SU-DHL-6 (cell line): ENCODE measurements at regions not wholly inside any gene's neighbourhood (a gene's known extent, or its start where the extent isn't known, plus 50 kb on each side); places are given as distances from the start of the nearest gene placed in this dataset.

Experiments used
- H2AFZ ChIP-seq: fragments of 200-600 bp; sonication (generic); 2 replicates; pipeline ENCODE4 v1.6.1; 2014; ENCODE audit warnings: low read depth, mild to moderate bottlenecking, moderate library complexity, mixed read lengths, antibody characterized with exemption, low read length; ENCODE audit not compliant: severe bottlenecking
- H3F3A ChIP-seq: fragments of 200-600 bp; shearing (Covaris generic); 2 replicates; pipeline ENCODE4 v1.6.0; 2016; ENCODE audit warnings: antibody characterized with exemption, mild to moderate bottlenecking; ENCODE audit not compliant: insufficient read depth
- H3K27ac ChIP-seq: fragments of 200-600 bp; sonication (generic); 2 replicates; pipeline ENCODE4 v1.5.1; 2016; ENCODE audit warnings: low read depth, mild to moderate bottlenecking, low read length, moderate library complexity, mixed read lengths
- H3K27me3 ChIP-seq: fragments of 200-600 bp; sonication (generic), shearing (Covaris generic); 2 replicates; pipeline ENCODE4 v1.6.0; 2014; ENCODE audit warnings: mild to moderate bottlenecking, low read length
- H3K36me3 ChIP-seq: fragments of 200-600 bp; sonication (generic); 2 replicates; pipeline ENCODE4 v1.6.1; 2014; ENCODE audit warnings: mild to moderate bottlenecking, low read length, mixed read lengths
- H3K4me2 ChIP-seq: fragments of 300-600, 200-600 bp; shearing (Covaris generic), sonication (generic); 2 replicates; pipeline ENCODE4 v1.6.0; 2014; ENCODE audit warnings: low read length, low read depth, mild to moderate bottlenecking; ENCODE audit not compliant: poor library complexity, severe bottlenecking
- H3K4me3 ChIP-seq: fragments of 200-600 bp; sonication (generic); 2 replicates; pipeline ENCODE4 v1.5.1; 2014; ENCODE audit warnings: antibody characterized with exemption, low read length, mild to moderate bottlenecking, mixed read lengths; ENCODE audit not compliant: insufficient read depth, poor library complexity, severe bottlenecking
- H3K79me2 ChIP-seq: fragments of 200-600 bp; sonication (generic); 2 replicates; pipeline ENCODE4 v1.6.1; 2014; ENCODE audit warnings: mild to moderate bottlenecking, low read length, moderate library complexity; ENCODE audit not compliant: insufficient read depth
- H3K9ac ChIP-seq: fragments of 200-600 bp; sonication (generic); 2 replicates; pipeline ENCODE4 v1.7.0; 2014; ENCODE audit warnings: mild to moderate bottlenecking, low read length
- H3K9me2 ChIP-seq: fragments of 200-600 bp; sonication (generic); replicated peaks from 2 replicates; pipeline ENCODE4 v1.6.1; 2014; ENCODE audit warnings: low read length; ENCODE audit not compliant: insufficient read depth
- H3K9me3 ChIP-seq: fragments of 200-600 bp; sonication (generic); 2 replicates; pipeline ENCODE4 v1.6.1; 2014; ENCODE audit warnings: low read length, mixed read lengths; ENCODE audit not compliant: insufficient read depth
- H4K20me1 ChIP-seq: fragments of 200-600 bp; sonication (generic); 2 replicates; pipeline ENCODE4 v1.6.1; 2014; ENCODE audit warnings: low read depth, mild to moderate bottlenecking, antibody characterized with exemption, low read length, moderate library complexity, mixed read lengths
- CTCF ChIP-seq: fragments of 200-600 bp; sonication (generic); IDR thresholded peaks from one replicate; pipeline ENCODE4 v1.5.1; 2017; ENCODE audit warnings: antibody characterized with exemption, mild to moderate bottlenecking, low read length, moderate library complexity; ENCODE audit not compliant: insufficient read depth, poor library complexity, severe bottlenecking
- EZH2phosphoT487 ChIP-seq: fragments of 200-600 bp; sonication (generic), shearing (Covaris generic); conservative IDR thresholded peaks from 2 replicates; pipeline ENCODE4 v1.6.1; 2018; ENCODE audit warnings: mild to moderate bottlenecking, antibody characterized with exemption, low read length, moderate library complexity, mixed read lengths

GRCh38 chr4:57220734-57221133, 110.5 kb upstream of the IGFBP7 start:
- Histone ChIP-seq H3K9me3 (no peaks in the 10 kb centered on the region), H3K79me2 (no peaks in the 10 kb centered on the region), H3K4me3 (no peak overlapping the region), H3K36me3 (no peaks in the 10 kb centered on the region), H3F3A (no peaks in the 10 kb centered on the region), H2AFZ (no peak overlapping the region), H3K9me2 (no peaks in the 10 kb centered on the region), H3K27ac (no peak overlapping the region), H3K4me2 (no peak overlapping the region), H3K27me3 (no peaks in the 10 kb centered on the region), H3K9ac (no peak overlapping the region), H4K20me1 (no peaks in the 10 kb centered on the region)
- no peak for TF ChIP-seq CTCF
- no peak for TF ChIP-seq EZH2phosphoT487

GRCh38 chr4:57220172-57220571, 110.0 kb upstream of the IGFBP7 start:
- no peak overlapping the region for H3K27ac ChIP-seq
- no peaks in the 10 kb centered on the region for H4K20me1 ChIP-seq
- H2AFZ ChIP-seq, result no peak overlapping the region
- H3K9ac ChIP-seq, result no peak overlapping the region
- TF ChIP-seq EZH2phosphoT487 (no peak), CTCF (no peak)
- no peak overlapping the region for H3K4me2 ChIP-seq
- no peaks in the 10 kb centered on the region for H3F3A ChIP-seq
- no peaks in the 10 kb centered on the region for H3K79me2 ChIP-seq
- no peaks in the 10 kb centered on the region for H3K36me3 ChIP-seq
- H3K27me3 ChIP-seq, result no peaks in the 10 kb centered on the region
- H3K4me3 ChIP-seq, result no peak overlapping the region
- H3K9me2 ChIP-seq, result no peaks in the 10 kb centered on the region
- no peaks in the 10 kb centered on the region for H3K9me3 ChIP-seq

GRCh38 chr4:57219431-57219830, 109.2 kb upstream of the IGFBP7 start:
- H3K27me3 ChIP-seq, result no peaks in the 10 kb centered on the region
- no peak overlapping the region for H3K4me3 ChIP-seq
- no peak overlapping the region for H3K9ac ChIP-seq
- H3F3A ChIP-seq, result no peaks in the 10 kb centered on the region
- no peaks in the 10 kb centered on the region for H3K36me3 ChIP-seq
- no peak overlapping the region for H2AFZ ChIP-seq
- no peaks in the 10 kb centered on the region for H4K20me1 ChIP-seq
- H3K9me3 ChIP-seq, result no peaks in the 10 kb centered on the region
- H3K4me2 ChIP-seq, result no peak overlapping the region
- TF ChIP-seq CTCF (no peak), EZH2phosphoT487 (no peak)
- H3K9me2 ChIP-seq, result no peaks in the 10 kb centered on the region
- H3K79me2 ChIP-seq, result no peaks in the 10 kb centered on the region
- H3K27ac ChIP-seq, result no peak overlapping the region
